IPS-NIHi7 (cell line): ENCODE measurements at regions not wholly inside any gene's neighbourhood (a gene's known extent, or its start where the extent isn't known, plus 50 kb on each side); places are given as distances from the start of the nearest gene placed in this dataset.

Experiments
- DNase-seq: peaks from one replicate; pipeline ENCODE4 v3.0.0; 2012; ENCODE audit warnings: mixed read lengths; ENCODE audit errors: extremely low spot score

GRCh38 chr2:2872713-2873449 is 504.7 kb downstream of the EIPR1 start:
- DNase-seq: no peak

GRCh38 chr2:2872309-2872617 is 505.4 kb downstream of the EIPR1 start:
- DNase-seq: no peak

GRCh38 chr2:2871480-2872308 is 505.9 kb downstream of the EIPR1 start:
- DNase-seq: no peak

GRCh38 chr2:2870106-2870505 is 507.5 kb downstream of the EIPR1 start:
- no peak for DNase-seq

- DNase-seq: no peak
These were observed 508.1 kb downstream of the EIPR1 start for GRCh38 chr2:2869553-2869952.

- no peak for DNase-seq
These were observed 509.5 kb downstream of the EIPR1 start for GRCh38 chr2:2868085-2868484.

DNA sequence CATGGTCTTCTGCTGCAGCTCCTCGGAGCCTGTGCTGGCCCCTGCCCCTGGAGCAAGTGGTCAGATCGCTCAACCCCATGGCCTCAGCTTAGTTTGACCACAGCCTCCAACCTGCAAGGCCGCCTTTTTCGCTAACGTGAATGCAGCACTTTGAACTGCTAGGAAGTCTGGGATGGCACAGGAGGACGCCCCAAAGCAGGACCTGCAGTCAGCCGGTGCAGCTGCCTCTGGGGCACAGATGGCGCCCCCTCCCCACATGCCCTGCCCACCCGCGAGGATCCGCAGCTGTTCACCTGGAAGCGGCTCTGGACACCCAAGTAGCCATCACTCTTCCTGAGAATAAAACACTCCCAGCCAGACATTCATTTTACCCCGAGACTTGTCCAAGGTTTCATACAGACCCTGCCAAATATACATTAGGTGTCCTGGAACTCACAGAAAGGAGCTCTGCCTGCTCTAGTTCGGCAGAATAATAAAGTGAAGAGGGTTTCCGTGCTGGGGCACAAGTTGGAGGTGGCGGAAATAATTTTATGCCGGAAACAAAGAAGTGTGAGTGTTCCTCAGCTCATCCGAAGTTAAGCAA is 510.1 kb downstream of the EIPR1 start:
- DNase-seq: no peak

GRCh38 chr2:2866459-2866858 is 511.2 kb downstream of the EIPR1 start:
- DNase-seq: no peak

DNA sequence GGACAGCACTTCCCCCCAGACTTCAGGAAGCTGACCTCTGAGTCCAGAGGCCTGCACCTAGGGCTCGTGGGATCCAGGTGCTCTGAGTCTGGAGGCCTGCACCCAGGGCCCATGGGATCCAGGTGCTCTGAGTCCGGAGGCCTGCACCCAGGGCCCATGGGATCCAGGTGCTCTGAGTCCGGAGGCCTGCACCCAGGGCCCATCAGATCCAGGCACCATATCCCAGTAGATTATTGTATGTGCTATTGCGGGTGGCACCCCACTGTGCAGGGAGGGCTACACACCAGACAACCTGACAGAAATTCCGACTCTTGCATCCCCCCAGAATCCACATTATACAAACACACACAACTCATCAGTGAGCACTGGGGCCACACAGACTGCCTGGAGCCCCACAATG is 515.2 kb downstream of the EIPR1 start:
- no peak for DNase-seq

- no peak for DNase-seq
These were observed 515.9 kb downstream of the EIPR1 start for GRCh38 chr2:2861666-2862240.

GRCh38 chr2:2860589-2861300 is 516.9 kb downstream of the EIPR1 start:
- DNase-seq: no peak

DNA sequence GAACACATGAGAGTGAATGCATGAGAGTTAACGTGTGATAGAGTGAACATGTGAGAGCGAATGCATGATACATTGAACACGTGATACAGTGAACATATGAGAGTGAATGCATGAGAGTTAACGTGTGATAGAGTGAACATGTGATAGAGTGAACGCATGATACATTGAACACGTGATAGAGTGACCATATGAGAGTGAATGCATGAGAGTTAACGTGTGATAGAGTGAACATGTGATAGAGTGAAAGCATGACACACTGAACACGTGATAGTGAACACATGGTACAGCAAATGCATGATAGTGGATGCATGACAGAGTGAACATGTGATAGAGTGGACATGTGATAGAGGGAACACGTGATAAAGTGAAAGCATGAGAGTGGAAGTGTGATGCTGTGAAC is 517.9 kb downstream of the EIPR1 start:
- no peak for DNase-seq

DNA sequence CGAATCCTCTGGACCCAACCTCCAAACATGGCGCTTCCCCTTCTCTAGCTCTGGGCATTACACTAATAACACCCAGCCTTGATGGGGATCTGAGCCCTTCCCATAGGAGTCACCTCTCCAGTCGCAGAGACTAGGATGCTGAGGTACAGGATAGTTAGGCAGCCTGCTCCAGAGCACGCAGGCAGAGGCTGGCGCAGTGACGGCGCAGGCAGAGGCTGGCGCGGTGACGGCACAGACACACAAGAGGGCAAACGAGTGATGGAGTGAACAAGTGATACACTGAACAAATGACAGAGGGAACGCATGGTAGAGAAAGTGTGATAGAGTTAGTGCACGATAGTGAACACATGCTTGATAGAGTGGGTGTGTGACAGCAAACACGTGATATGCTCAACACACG is 518.5 kb downstream of the EIPR1 start:
- no peak for DNase-seq

GRCh38 chr2:2856723-2857415 is 520.7 kb downstream of the EIPR1 start:
- no peak for DNase-seq

DNA sequence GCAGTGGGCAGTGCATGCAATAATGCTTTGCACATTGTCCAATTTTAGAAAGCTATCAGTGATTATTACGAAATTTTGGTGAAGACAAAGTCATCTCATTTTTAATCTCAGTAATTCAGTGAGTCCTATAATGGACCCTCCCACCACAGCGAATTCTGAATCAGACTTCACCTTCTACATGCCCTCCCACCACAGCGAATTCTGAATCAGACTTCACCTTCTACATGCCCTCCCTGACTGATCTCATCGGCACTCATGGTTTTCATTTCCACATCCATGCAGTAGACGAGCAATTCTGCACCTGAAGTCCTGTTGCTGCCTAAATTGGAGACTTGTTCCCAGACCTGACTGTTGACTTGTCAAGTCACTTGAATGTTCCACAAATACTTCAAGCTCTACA is 522.3 kb downstream of the EIPR1 start:
- no peak for DNase-seq

- DNase-seq: no peak
These were observed 522.3 kb upstream of the MYT1L start for GRCh38 chr2:2853346-2853745.

GRCh38 chr2:2851806-2852777 is 521.0 kb upstream of the MYT1L start:
- no peak for DNase-seq

DNA sequence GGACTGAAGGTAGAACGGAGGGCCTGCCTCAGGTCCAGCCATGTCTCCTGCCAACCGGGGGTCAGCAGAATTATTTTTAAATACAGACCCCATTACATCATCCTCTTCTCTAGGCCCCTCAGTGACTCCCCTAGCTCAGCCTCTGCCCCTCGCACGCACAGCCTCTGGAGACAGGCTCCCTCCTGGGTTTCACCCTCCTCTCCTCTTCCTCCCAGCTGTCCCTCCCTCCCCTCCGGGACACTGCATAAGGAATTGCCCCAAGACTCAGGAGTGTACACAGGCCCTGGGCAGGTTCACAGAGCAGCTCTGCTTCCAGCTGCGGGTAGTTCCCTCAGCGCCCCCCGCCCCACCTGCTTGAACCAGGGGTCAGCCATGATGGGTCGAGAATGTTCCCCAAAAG is 520.2 kb upstream of the MYT1L start:
- no peak for DNase-seq

DNA sequence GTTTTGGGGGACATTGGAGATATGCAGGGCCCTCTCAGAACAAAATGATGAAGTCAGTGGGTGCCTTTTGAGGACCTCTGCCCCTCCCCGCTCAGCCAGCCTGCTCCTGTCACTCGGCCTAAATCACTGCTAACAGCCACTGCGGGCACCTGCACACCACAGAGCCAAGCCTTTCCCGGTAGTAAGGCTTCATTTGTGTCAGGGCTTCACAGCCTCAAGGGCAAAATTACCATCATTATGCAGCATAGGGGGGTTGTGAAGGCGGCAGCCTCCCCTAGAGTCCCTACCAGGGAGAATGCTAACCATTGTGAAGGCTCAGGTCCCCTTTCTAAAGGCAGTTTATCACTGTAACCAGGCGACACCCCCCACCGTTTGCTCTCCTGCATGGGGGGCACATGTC is 519.8 kb upstream of the MYT1L start:
- no peak for DNase-seq

GRCh38 chr2:2850218-2850755 is 519.2 kb upstream of the MYT1L start:
- DNase-seq: no peak
